Peyer's patch (tissue), 4 donors: ENCODE measurements at regions not wholly inside any gene's neighbourhood (a gene's known extent, or its start where the extent isn't known, plus 50 kb on each side); places are given as distances from the start of the nearest gene placed in this dataset.
"Not testable (repeated sequence)": the region's sequence is repeated elsewhere in the genome, so short reads cannot be mapped to it uniquely, and the experiment has no call there.

Experiments used
- POLR2A ChIP-seq, 2 donors: fragments of 450-650 bp; IDR thresholded peaks; one replicate each; pipeline ENCODE4 v1.5.1; 2017; ENCODE audit warnings: antibody characterized with exemption in 2 of 2, mild to moderate bottlenecking in 2 of 2, moderate library complexity in 2 of 2
- TF ChIP-seq, protein P1 (sequence below), 6 experiments: fragments of 450-650 bp in 4 of 6; fragments of 200-600 bp in 2 of 6; sonication (generic) in 1 of 6; IDR thresholded peaks; one replicate each; pipeline ENCODE4 v1.5.1; 2017 to 2019; ENCODE audit warnings: antibody characterized with exemption in 6 of 6, mild to moderate bottlenecking in 3 of 6, moderate library complexity in 1 of 6

DNA sequence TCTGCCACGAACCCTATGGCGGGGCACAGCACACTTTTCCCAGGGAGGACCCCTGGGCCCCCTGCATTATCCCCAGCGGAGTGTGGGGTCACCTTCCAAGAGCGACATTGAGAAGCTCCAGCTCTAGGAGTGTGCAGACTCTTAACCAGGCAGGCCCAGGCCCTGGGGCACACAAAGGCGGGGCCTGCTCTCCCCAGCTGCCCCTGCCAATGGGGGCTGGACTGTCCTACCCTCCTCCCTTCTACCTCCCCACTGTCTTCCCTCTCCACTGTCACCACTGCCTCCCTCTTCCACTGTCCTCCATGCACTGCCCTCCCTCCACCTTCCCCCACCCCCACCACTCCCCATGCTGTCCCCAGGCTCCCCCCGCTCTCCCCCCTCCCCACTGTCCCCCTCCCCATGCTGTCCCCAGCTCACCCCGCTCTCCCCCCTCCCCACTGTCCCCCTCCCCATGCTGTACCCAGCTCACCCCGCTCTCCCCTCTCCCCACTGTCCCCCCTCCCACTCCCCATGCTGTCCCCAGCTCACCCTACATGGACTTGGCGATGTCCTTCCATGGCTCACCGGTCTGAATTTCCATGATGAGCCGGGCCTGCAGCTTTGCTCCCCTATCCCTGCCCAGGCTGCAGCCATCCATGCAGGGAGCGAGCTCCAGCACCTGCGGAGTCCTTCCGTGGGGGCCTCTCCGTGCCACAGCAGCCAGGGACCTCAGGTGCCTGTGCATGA, 5483.6 kb upstream of the TPTE start:
- TF ChIP-seq, protein P1, sequence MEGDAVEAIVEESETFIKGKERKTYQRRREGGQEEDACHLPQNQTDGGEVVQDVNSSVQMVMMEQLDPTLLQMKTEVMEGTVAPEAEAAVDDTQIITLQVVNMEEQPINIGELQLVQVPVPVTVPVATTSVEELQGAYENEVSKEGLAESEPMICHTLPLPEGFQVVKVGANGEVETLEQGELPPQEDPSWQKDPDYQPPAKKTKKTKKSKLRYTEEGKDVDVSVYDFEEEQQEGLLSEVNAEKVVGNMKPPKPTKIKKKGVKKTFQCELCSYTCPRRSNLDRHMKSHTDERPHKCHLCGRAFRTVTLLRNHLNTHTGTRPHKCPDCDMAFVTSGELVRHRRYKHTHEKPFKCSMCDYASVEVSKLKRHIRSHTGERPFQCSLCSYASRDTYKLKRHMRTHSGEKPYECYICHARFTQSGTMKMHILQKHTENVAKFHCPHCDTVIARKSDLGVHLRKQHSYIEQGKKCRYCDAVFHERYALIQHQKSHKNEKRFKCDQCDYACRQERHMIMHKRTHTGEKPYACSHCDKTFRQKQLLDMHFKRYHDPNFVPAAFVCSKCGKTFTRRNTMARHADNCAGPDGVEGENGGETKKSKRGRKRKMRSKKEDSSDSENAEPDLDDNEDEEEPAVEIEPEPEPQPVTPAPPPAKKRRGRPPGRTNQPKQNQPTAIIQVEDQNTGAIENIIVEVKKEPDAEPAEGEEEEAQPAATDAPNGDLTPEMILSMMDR (IDR thresholded peaks at IDR 0.05): not testable (repeated sequence)
- TF ChIP-seq POLR2A (IDR thresholded peaks at IDR 0.05): not testable (repeated sequence)
